H54 (cell line): ENCODE measurements at regions not wholly inside any gene's neighbourhood (a gene's known extent, or its start where the extent isn't known, plus 50 kb on each side); places are given as distances from the start of the nearest gene placed in this dataset.
"Not testable (repeated sequence)": the region's sequence is repeated elsewhere in the genome, so short reads cannot be mapped to it uniquely, and the experiment has no call there.

ENCODE experiments used
- DNase-seq: peaks from one replicate; pipeline ENCODE4 v3.0.0; 2011; ENCODE audit warnings: low spot score, mixed read lengths; ENCODE audit not compliant: insufficient read length
- FAIRE-seq: peaks from 3 replicates; lab custom pipeline; 2011; peaks lifted over from hg19 to GRCh38; lab: Jason Lieb, UNC
- POLR2A ChIP-seq: IDR thresholded peaks from 2 replicates; pipeline ENCODE4 v1.6.1; 2011; ENCODE audit warnings: low read depth, mild to moderate bottlenecking, low read length

- no peak for FAIRE-seq
- TF ChIP-seq POLR2A, result no peak
- DNase-seq, result no peak
Measured at GRCh38 chr7:79740076-79740475, 286.6 kb upstream of the MAGI2 start.

GRCh38 chr7:79739036-79739709 lies 285.7 kb upstream of the MAGI2 start:
- DNase-seq, FAIRE-seq: not testable (repeated sequence)

- FAIRE-seq (no peak), DNase-seq (no peak)
- TF ChIP-seq POLR2A, result no peak
Measured at GRCh38 chr7:79736418-79736817, 283.0 kb upstream of the MAGI2 start.

- no peak for TF ChIP-seq POLR2A
- DNase-seq (no peak), FAIRE-seq (no peak)
Measured at GRCh38 chr7:79735012-79735411, 281.5 kb upstream of the MAGI2 start.

GRCh38 chr7:79734181-79734580 lies 280.7 kb upstream of the MAGI2 start:
- no peak for TF ChIP-seq POLR2A
- DNase-seq (no peak), FAIRE-seq (no peak)

GRCh38 chr7:79732535-79732934 lies 279.1 kb upstream of the MAGI2 start:
- FAIRE-seq, result no peak
- no peak for DNase-seq

GRCh38 chr7:79730971-79731370 lies 277.5 kb upstream of the MAGI2 start:
- FAIRE-seq, result no peak
- no peak for DNase-seq
- TF ChIP-seq POLR2A, result no peak

More at GRCh38 chr7:79732535-79732934, 279.1 kb upstream of the MAGI2 start:
- no peak for TF ChIP-seq POLR2A

- no peak for FAIRE-seq
- no peak for DNase-seq
- TF ChIP-seq POLR2A, result no peak
Measured at GRCh38 chr7:79723833-79724618, 270.6 kb upstream of the MAGI2 start.

GRCh38 chr7:79722217-79722616 lies 268.8 kb upstream of the MAGI2 start:
- no peak for TF ChIP-seq POLR2A

GRCh38 chr7:79719216-79719615 lies 265.7 kb upstream of the MAGI2 start:
- no peak for DNase-seq
- no peak for TF ChIP-seq POLR2A
- no peak for FAIRE-seq

More at GRCh38 chr7:79722217-79722616, 268.8 kb upstream of the MAGI2 start:
- DNase-seq, result no peak
- FAIRE-seq, result no peak

GRCh38 chr7:79716329-79716728 lies 262.9 kb upstream of the MAGI2 start:
- FAIRE-seq (no peak), DNase-seq (no peak)
- TF ChIP-seq POLR2A, result no peak

- no peak for FAIRE-seq
- TF ChIP-seq POLR2A, result no peak
- DNase-seq, result no peak
Measured at GRCh38 chr7:79714081-79714480, 260.6 kb upstream of the MAGI2 start.

GRCh38 chr7:79713276-79713675 lies 259.8 kb upstream of the MAGI2 start:
- DNase-seq, result no peak
- FAIRE-seq, result no peak
- TF ChIP-seq POLR2A, result no peak

- TF ChIP-seq POLR2A, result no peak
- DNase-seq (no peak), FAIRE-seq (no peak)
Measured at GRCh38 chr7:79711660-79712059, 258.2 kb upstream of the MAGI2 start.
